ENCODE measurements at regions not wholly inside any gene's neighbourhood (a gene's known extent, or its start where the extent isn't known, plus 50 kb on each side); places are given as distances from the start of the nearest gene placed in this dataset.

- no peak for DNase-seq
Observed at GRCh38 chr5:135218486-135218755, 180.6 kb downstream of the MACROH2A1 start.

GRCh38 chr5:135217669-135218485 is 181.2 kb downstream of the MACROH2A1 start:
- DNase-seq: no peak

- DNase-seq: no peak
Observed at GRCh38 chr5:135216471-135217343, 182.3 kb downstream of the MACROH2A1 start.

GRCh38 chr5:135215617-135216470 is 181.8 kb upstream of the PITX1 start:
- DNase-seq: no peak

- no peak for DNase-seq
Observed at GRCh38 chr5:135214897-135215616, 181.0 kb upstream of the PITX1 start.

GRCh38 chr5:135213466-135214239 is 179.6 kb upstream of the PITX1 start:
- DNase-seq: no peak

- DNase-seq: no peak
Observed at GRCh38 chr5:135213027-135213386, 179.0 kb upstream of the PITX1 start.

GRCh38 chr5:135212361-135213026 is 178.5 kb upstream of the PITX1 start:
- no peak for DNase-seq

- no peak for DNase-seq
Observed at GRCh38 chr5:135211791-135212190, 177.8 kb upstream of the PITX1 start.

GRCh38 chr5:135211083-135211790 is 177.2 kb upstream of the PITX1 start:
- DNase-seq: no peak

GRCh38 chr5:135210286-135211055 is 176.4 kb upstream of the PITX1 start:
- peak; percentile 39 for DNase-seq

- DNase-seq: peak; percentile 98
Observed at GRCh38 chr5:135208903-135209721, 175.1 kb upstream of the PITX1 start.

GRCh38 chr5:135208555-135208902 is 174.5 kb upstream of the PITX1 start:
- DNase-seq: no peak

- no peak for DNase-seq
Observed at GRCh38 chr5:135207866-135208265, 173.8 kb upstream of the PITX1 start.

GRCh38 chr5:135206862-135207261 is 172.8 kb upstream of the PITX1 start:
- no peak for DNase-seq

GRCh38 chr5:135205632-135206349 is 171.8 kb upstream of the PITX1 start:
- DNase-seq: peak; percentile 92

GRCh38 chr5:135204151-135204600 is 170.1 kb upstream of the PITX1 start:
- no peak for DNase-seq

GRCh38 chr5:135203593-135204036 is 169.6 kb upstream of the PITX1 start:
- no peak for DNase-seq
